ENCODE measurements at regions not wholly inside any gene's neighbourhood (a gene's known extent, or its start where the extent isn't known, plus 50 kb on each side); places are given as distances from the start of the nearest gene placed in this dataset.
"Not testable (repeated sequence)": the region's sequence is repeated elsewhere in the genome, so short reads cannot be mapped to it uniquely, and the experiment has no call there.

DNA sequence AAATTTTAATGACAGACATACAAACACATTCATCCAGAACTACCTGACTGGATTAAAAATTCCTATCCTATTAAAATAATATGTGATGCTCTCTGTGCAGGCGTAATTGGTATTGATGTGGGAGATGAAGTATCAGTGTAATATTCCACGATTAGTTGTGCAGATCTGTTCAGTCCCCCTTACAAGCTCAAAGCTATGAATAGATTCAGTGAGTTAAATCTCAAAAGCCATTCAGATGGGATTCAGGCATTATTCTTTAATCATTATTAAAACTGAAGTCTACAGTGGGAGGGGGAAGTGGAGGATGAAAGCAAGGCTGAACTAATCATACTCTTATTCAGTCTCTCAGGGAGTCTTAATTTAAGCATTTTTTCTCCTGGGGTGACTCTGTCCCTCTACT, 855.8 kb downstream of the EFNA5 start:
- ATAC-seq = no peak
- Mint-ChIP-seq H3K9me3 (no peaks in the 10 kb centered on the region), H3K27ac (no peak overlapping the region), H3K36me3 (ENCODE audit: low read depth) (no peaks in the 10 kb centered on the region), H3K27me3 (no peaks in the 10 kb centered on the region), H3K4me1 (no peaks in the 10 kb centered on the region), H3K4me3 (no peak overlapping the region)
- no peak for DNase-seq

GRCh38 chr5:106801554-106801953, 869.2 kb downstream of the EFNA5 start:
- Mint-ChIP-seq H3K9me3 (peaks cover 1% of the 10 kb centered on the region), H3K4me3 (no peak overlapping the region), H3K36me3 (ENCODE audit: low read depth) (no peaks in the 10 kb centered on the region), H3K27me3 (no peaks in the 10 kb centered on the region), H3K4me1 (no peaks in the 10 kb centered on the region), H3K27ac (no peak overlapping the region)
- ATAC-seq = no peak
- DNase-seq = no peak

- no peaks in the 10 kb centered on the region for H3K36me3 Mint-ChIP-seq (ENCODE audit: low read depth)
Observed at GRCh38 chr5:106797996-106798395, 872.7 kb downstream of the EFNA5 start.

DNA sequence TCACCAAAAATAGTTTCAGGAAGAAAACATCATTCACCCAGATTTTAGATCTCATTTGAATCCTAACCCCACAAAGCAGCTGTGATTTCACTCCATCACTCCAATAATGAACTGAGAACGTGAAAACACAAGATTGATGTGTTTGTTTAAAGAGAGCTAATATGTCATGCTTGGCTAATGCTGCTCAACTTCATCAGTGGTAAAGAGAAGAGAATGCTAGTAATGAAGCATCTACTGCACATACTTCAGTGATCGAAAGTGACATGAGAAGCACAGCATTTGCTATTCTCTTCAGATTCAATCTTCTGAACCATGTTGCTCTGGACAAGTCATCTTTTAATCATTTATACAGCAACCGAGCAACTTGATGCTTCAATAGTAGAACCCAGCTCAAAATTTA, 874.7 kb downstream of the EFNA5 start:
- H3K4me3 Mint-ChIP-seq = no peak overlapping the region
- peaks cover 6% of the 10 kb centered on the region for H3K9me3 Mint-ChIP-seq
- H3K27ac Mint-ChIP-seq = no peak overlapping the region
- no peaks in the 10 kb centered on the region for H3K4me1 Mint-ChIP-seq
- no peaks in the 10 kb centered on the region for H3K36me3 Mint-ChIP-seq (ENCODE audit: low read depth)
- H3K27me3 Mint-ChIP-seq = no peaks in the 10 kb centered on the region
- DNase-seq = no peak
- ATAC-seq = no peak

More at GRCh38 chr5:106797996-106798395, 872.7 kb downstream of the EFNA5 start:
- H3K9me3 Mint-ChIP-seq = peaks cover 6% of the 10 kb centered on the region
- H3K27me3 Mint-ChIP-seq = no peaks in the 10 kb centered on the region
- H3K4me3 Mint-ChIP-seq = no peak overlapping the region
- no peak overlapping the region for H3K27ac Mint-ChIP-seq
- DNase-seq (no peak), ATAC-seq (no peak)
- no peaks in the 10 kb centered on the region for H3K4me1 Mint-ChIP-seq

- ATAC-seq (no peak), DNase-seq (no peak)
- no peaks in the 10 kb centered on the region for H3K36me3 Mint-ChIP-seq (ENCODE audit: low read depth)
- no peaks in the 10 kb centered on the region for H3K27me3 Mint-ChIP-seq
- no peak overlapping the region for H3K27ac Mint-ChIP-seq
- peaks cover 14% of the 10 kb centered on the region for H3K9me3 Mint-ChIP-seq
- no peak overlapping the region for H3K4me3 Mint-ChIP-seq
- H3K4me1 Mint-ChIP-seq = no peaks in the 10 kb centered on the region
Observed at GRCh38 chr5:106784846-106785245, 885.9 kb downstream of the EFNA5 start.

DNA sequence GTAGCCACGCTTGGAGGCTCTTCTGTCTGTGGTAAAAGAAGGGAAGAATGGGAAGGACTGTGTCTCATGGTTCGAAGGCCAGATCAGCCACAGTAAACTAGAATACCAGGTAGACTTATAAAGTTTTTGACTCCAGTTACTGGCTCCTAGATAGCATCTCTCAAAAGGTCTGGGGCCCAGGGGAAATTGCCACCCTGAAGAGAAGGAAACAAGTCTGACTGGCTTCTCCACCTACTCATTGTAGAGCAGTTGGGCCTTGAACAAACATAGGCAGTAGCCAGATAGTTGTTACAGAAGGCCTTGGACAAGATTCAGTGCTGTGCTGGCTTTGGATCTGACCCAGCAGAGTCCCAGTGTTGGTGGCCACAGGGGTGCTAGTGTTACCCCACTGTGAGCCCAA, 890.4 kb downstream of the EFNA5 start:
- ATAC-seq (no peak), DNase-seq (no peak)
- no peaks in the 10 kb centered on the region for H3K4me1 Mint-ChIP-seq
- H3K4me3 Mint-ChIP-seq = no peak overlapping the region
- no peaks in the 10 kb centered on the region for H3K27me3 Mint-ChIP-seq
- no peaks in the 10 kb centered on the region for H3K36me3 Mint-ChIP-seq (ENCODE audit: low read depth)
- H3K27ac Mint-ChIP-seq = no peak overlapping the region
- peaks cover 14% of the 10 kb centered on the region for H3K9me3 Mint-ChIP-seq

DNA sequence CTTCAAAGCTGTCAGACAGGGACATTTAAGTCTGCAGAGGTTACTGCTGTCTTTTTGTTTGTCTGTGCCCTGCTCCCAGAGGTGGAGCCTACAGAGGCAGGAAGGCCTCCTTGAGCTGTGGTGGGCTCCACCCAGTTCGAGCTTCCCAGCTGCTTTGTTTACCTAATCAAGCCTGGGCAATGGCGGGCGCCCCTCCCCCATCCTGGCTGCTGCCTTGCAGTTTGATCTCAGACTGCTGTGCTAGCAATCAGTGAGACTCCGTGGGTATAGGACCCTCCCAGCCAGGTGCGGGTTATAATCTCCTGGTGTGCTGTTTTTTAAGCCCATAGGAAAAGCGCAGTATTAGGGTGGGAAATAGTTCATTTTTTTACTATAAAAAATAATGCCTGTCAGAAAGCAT, 894.2 kb downstream of the EFNA5 start:
- H3K27ac Mint-ChIP-seq; H3K27me3 Mint-ChIP-seq; ATAC-seq; H3K9me3 Mint-ChIP-seq; H3K4me1 Mint-ChIP-seq; DNase-seq; H3K36me3 Mint-ChIP-seq (ENCODE audit: low read depth); H3K4me3 Mint-ChIP-seq: not testable (repeated sequence)

- DNase-seq (no peak), ATAC-seq (no peak)
- Mint-ChIP-seq H3K27me3 (no peaks in the 10 kb centered on the region), H3K9me3 (no peaks in the 10 kb centered on the region), H3K27ac (no peak overlapping the region), H3K4me3 (no peak overlapping the region), H3K36me3 (ENCODE audit: low read depth) (no peaks in the 10 kb centered on the region), H3K4me1 (no peaks in the 10 kb centered on the region)
Observed at GRCh38 chr5:106768392-106768791, 902.3 kb downstream of the EFNA5 start.

DNA sequence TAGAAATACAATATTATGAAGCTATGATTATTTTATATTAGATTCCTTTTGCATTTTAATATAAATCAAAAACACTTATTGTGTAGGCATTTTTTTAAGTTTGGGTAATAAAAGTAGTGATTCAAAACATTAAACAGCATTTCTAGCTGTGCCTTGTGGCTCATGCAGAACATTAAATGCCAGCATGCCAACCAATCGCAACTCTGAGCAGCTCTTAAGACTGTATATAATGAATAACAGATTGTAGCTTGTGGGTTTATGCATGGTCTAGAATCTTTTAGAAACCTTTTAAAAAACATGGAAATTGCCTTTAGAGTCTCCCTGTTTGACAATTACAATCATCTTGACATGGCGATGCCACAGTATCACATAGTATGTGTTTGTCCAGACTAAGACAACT, 903.8 kb downstream of the EFNA5 start:
- DNase-seq (no peak), ATAC-seq (no peak)
- no peaks in the 10 kb centered on the region for H3K9me3 Mint-ChIP-seq
- no peaks in the 10 kb centered on the region for H3K4me1 Mint-ChIP-seq
- H3K4me3 Mint-ChIP-seq = no peak overlapping the region
- no peak overlapping the region for H3K27ac Mint-ChIP-seq
- no peaks in the 10 kb centered on the region for H3K27me3 Mint-ChIP-seq
- no peaks in the 10 kb centered on the region for H3K36me3 Mint-ChIP-seq (ENCODE audit: low read depth)

DNA sequence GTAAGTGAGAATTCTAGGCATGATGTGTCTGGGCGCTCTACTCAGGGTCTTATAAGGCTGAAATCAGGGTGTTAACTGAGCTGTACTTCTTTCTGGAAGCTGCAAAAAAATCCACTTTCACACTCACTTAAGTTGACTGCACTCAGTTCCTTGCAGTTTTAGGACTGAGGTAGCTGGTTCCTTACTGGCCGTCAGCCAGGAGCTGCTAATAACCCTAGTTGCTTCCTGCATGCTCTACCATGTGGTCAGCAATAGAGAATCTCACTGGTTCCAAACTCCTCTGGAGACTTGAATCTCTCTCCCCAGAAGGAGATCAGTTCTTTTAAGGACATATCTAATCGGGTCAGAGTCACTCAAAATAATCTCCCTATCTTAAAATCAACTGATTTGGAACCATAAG, 911.2 kb downstream of the EFNA5 start:
- ATAC-seq (no peak), DNase-seq (no peak)
- H3K9me3 Mint-ChIP-seq = peaks cover 3% of the 10 kb centered on the region
- no peaks in the 10 kb centered on the region for H3K4me1 Mint-ChIP-seq
- H3K27ac Mint-ChIP-seq = no peak overlapping the region
- no peak overlapping the region for H3K4me3 Mint-ChIP-seq
- no peaks in the 10 kb centered on the region for H3K27me3 Mint-ChIP-seq
- no peaks in the 10 kb centered on the region for H3K36me3 Mint-ChIP-seq (ENCODE audit: low read depth)

DNA sequence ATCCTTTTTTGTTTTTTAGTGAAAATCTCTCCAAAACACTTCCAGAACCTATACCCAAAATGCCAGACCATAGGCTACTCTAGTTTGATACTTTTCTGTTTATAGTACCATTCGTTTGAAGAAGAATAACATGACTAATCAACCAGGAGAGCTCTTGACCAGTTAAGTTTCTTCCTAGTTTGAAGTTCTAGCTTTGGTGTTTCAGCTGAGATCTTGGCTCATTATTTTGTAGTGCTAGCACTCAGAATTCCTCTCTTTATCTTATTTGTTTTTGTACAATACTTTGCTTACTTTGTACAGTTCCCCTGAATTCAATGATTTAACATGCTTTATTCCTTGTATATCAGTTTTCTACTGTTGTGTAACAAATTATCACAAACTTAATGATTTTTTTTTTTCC, 911.6 kb downstream of the EFNA5 start:
- no peaks in the 10 kb centered on the region for H3K36me3 Mint-ChIP-seq (ENCODE audit: low read depth)
- no peak for DNase-seq
- ATAC-seq = no peak
- no peaks in the 10 kb centered on the region for H3K4me1 Mint-ChIP-seq
- H3K9me3 Mint-ChIP-seq = peaks cover 3% of the 10 kb centered on the region
- H3K27ac Mint-ChIP-seq = no peak overlapping the region
- H3K27me3 Mint-ChIP-seq = no peaks in the 10 kb centered on the region
- no peak overlapping the region for H3K4me3 Mint-ChIP-seq

DNA sequence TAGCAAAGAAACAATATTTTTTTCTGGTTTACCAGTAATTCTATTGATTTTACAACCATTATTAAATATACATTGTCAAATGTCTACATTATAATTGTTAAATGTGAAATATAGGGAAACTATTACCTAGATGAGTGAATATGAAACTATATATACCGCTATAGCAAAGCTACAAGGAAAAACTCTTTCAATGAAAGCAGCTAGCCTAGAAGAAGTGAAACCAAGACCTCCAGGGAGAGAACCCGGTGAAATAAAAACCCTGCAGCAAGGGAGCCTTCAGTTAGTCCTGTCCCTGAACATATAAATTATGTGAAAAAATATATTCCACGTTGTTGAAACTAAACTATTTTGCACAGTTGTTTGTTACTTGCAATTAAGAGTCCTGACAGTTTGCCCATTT, 913.1 kb downstream of the EFNA5 start:
- H3K9me3 Mint-ChIP-seq = peaks cover 3% of the 10 kb centered on the region
- no peak overlapping the region for H3K4me3 Mint-ChIP-seq
- no peak for DNase-seq
- no peaks in the 10 kb centered on the region for H3K4me1 Mint-ChIP-seq
- no peaks in the 10 kb centered on the region for H3K36me3 Mint-ChIP-seq (ENCODE audit: low read depth)
- no peak overlapping the region for H3K27ac Mint-ChIP-seq
- no peaks in the 10 kb centered on the region for H3K27me3 Mint-ChIP-seq
- no peak for ATAC-seq

DNA sequence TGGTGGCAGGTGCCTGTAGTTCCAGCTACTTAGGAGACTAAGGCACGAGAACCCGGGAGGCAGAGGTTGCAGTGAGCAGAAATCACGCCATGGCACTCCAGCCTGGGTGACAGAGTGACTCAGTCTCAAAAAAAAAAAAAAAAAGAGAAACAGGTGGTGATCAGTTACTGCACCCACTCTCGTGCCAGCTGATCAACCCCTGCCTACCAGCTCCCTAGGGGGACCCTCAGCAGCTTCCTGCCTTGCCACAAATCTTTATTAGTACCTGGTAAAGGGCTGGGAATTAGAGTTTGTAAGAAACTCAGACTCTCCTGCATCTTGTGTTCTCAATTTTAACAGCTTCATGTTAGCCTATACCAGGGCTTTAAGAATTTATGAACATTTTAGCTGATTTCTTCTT, 914.9 kb downstream of the EFNA5 start:
- no peak for DNase-seq
- no peaks in the 10 kb centered on the region for H3K4me1 Mint-ChIP-seq
- no peak overlapping the region for H3K4me3 Mint-ChIP-seq
- ATAC-seq = no peak
- H3K36me3 Mint-ChIP-seq (ENCODE audit: low read depth) = no peaks in the 10 kb centered on the region
- peaks cover 3% of the 10 kb centered on the region for H3K9me3 Mint-ChIP-seq
- H3K27me3 Mint-ChIP-seq = no peaks in the 10 kb centered on the region
- H3K27ac Mint-ChIP-seq = no peak overlapping the region

GRCh38 chr5:106755066-106755465, 915.7 kb downstream of the EFNA5 start:
- Mint-ChIP-seq H3K27ac (no peak overlapping the region), H3K27me3 (no peaks in the 10 kb centered on the region), H3K4me1 (no peaks in the 10 kb centered on the region), H3K4me3 (no peak overlapping the region), H3K9me3 (peaks cover 2% of the 10 kb centered on the region), H3K36me3 (ENCODE audit: low read depth) (no peaks in the 10 kb centered on the region)
- DNase-seq (no peak), ATAC-seq (no peak)

DNA sequence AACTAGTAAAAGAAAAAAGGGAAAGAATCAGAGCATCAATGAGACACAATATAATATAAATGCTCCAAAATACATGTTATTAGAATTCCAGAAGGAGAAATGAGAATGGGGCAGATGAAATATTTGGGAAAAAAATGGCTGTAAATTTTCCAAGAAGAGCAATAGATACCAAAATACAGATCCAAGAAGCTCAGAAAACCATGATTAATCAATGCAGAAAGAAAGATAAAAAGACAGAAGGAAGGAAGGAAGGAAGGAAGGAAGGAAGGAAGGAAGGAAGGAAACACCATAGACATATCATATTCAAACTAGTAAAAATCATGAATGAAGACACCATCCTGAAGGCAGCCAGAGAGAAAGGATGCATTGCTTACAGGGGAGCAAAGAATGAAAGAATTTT, 920.9 kb downstream of the EFNA5 start:
- H3K9me3 Mint-ChIP-seq = no peaks in the 10 kb centered on the region
- no peaks in the 10 kb centered on the region for H3K36me3 Mint-ChIP-seq (ENCODE audit: low read depth)
- no peak overlapping the region for H3K4me3 Mint-ChIP-seq
- ATAC-seq = no peak
- no peaks in the 10 kb centered on the region for H3K27me3 Mint-ChIP-seq
- no peak overlapping the region for H3K27ac Mint-ChIP-seq
- DNase-seq = no peak
- no peaks in the 10 kb centered on the region for H3K4me1 Mint-ChIP-seq

GRCh38 chr5:106739127-106739526, 931.6 kb downstream of the EFNA5 start:
- DNase-seq (no peak), ATAC-seq (no peak)
- Mint-ChIP-seq H3K4me1 (no peaks in the 10 kb centered on the region), H3K36me3 (ENCODE audit: low read depth) (no peaks in the 10 kb centered on the region), H3K27ac (no peak overlapping the region), H3K27me3 (no peaks in the 10 kb centered on the region), H3K9me3 (peaks cover 11% of the 10 kb centered on the region), H3K4me3 (no peak overlapping the region)

Data from activated naive CD8-positive, alpha-beta T cell treated with anti-CD3 and anti-CD28 coated beads, Interleukin-2, amount 50 U/mL, for 24 hours (primary cell).